Endothelial cell (in vitro differentiated cells): ENCODE measurements at regions not wholly inside any gene's neighbourhood (a gene's known extent, or its start where the extent isn't known, plus 50 kb on each side); places are given as distances from the start of the nearest gene placed in this dataset.

ENCODE experiments used
- DNase-seq: peaks from one replicate; pipeline ENCODE4 v3.0.0; 2021; ENCODE audit warnings: low spot score
- H3K27ac Mint-ChIP-seq: one replicate; pipeline ENCODE4 v1.8.0; 2021; ENCODE audit warnings: mixed read lengths, inconsistent platforms; ENCODE audit not compliant: unreplicated experiment
- H3K27me3 Mint-ChIP-seq: one replicate; pipeline ENCODE4 v1.8.0; 2021; ENCODE audit warnings: mild to moderate bottlenecking, moderate library complexity, mixed read lengths, inconsistent platforms; ENCODE audit not compliant: unreplicated experiment
- H3K36me3 Mint-ChIP-seq: one replicate; pipeline ENCODE4 v1.8.0; 2021; ENCODE audit warnings: mild to moderate bottlenecking, low read depth, mixed read lengths, inconsistent platforms; ENCODE audit not compliant: unreplicated experiment
- H3K4me1 Mint-ChIP-seq: one replicate; pipeline ENCODE4 v1.8.0; 2021; ENCODE audit warnings: mild to moderate bottlenecking, mixed read lengths, inconsistent platforms; ENCODE audit not compliant: unreplicated experiment
- H3K4me3 Mint-ChIP-seq: one replicate; pipeline ENCODE4 v1.8.0; 2021; ENCODE audit warnings: mild to moderate bottlenecking, mixed read lengths, inconsistent platforms; ENCODE audit not compliant: unreplicated experiment
- H3K9me3 Mint-ChIP-seq: one replicate; pipeline ENCODE4 v1.8.0; 2021; ENCODE audit warnings: mixed read lengths, inconsistent platforms; ENCODE audit not compliant: unreplicated experiment
- CTCF ChIP-seq: fragments of 200-600 bp; sonication (generic); IDR thresholded peaks from one replicate; pipeline ENCODE4 v1.5.0; 2021; ENCODE audit warnings: antibody characterized with exemption; ENCODE audit not compliant: unreplicated experiment

GRCh38 chr17:79528592-79529125, 82.2 kb downstream of the RBFOX3 start:
- H3K27me3 Mint-ChIP-seq = peaks cover 4% of the 10 kb centered on the region
- H3K36me3 Mint-ChIP-seq = peaks cover 2% of the 10 kb centered on the region
- no peak for TF ChIP-seq CTCF
- H3K9me3 Mint-ChIP-seq = no peaks in the 10 kb centered on the region
- no peak for DNase-seq
- H3K27ac Mint-ChIP-seq = no peak overlapping the region
- no peak overlapping the region for H3K4me3 Mint-ChIP-seq
- H3K4me1 Mint-ChIP-seq = no peaks in the 10 kb centered on the region

- Mint-ChIP-seq H3K27me3 (peaks cover 4% of the 10 kb centered on the region), H3K4me1 (no peaks in the 10 kb centered on the region), H3K4me3 (no peak overlapping the region), H3K9me3 (no peaks in the 10 kb centered on the region), H3K36me3 (peaks cover 2% of the 10 kb centered on the region), H3K27ac (no peak overlapping the region)
- DNase-seq = no peak
- no peak for TF ChIP-seq CTCF
Observed at GRCh38 chr17:79527306-79527705, 83.5 kb downstream of the RBFOX3 start.

- no peak for DNase-seq
- peaks cover 2% of the 10 kb centered on the region for H3K36me3 Mint-ChIP-seq
- H3K4me3 Mint-ChIP-seq = no peak overlapping the region
- H3K4me1 Mint-ChIP-seq = no peaks in the 10 kb centered on the region
- no peaks in the 10 kb centered on the region for H3K9me3 Mint-ChIP-seq
- H3K27ac Mint-ChIP-seq = no peak overlapping the region
- no peak for TF ChIP-seq CTCF
- peaks cover 4% of the 10 kb centered on the region for H3K27me3 Mint-ChIP-seq
Observed at GRCh38 chr17:79525793-79526677, 84.8 kb downstream of the RBFOX3 start.

- H3K4me3 Mint-ChIP-seq = no peak overlapping the region
- H3K27me3 Mint-ChIP-seq = peaks cover 7% of the 10 kb centered on the region
- peaks cover 2% of the 10 kb centered on the region for H3K36me3 Mint-ChIP-seq
- H3K9me3 Mint-ChIP-seq = no peaks in the 10 kb centered on the region
- H3K27ac Mint-ChIP-seq = no peak overlapping the region
- no peak for DNase-seq
- no peaks in the 10 kb centered on the region for H3K4me1 Mint-ChIP-seq
- TF ChIP-seq CTCF = no peak
Observed at GRCh38 chr17:79524213-79525187, 86.4 kb downstream of the RBFOX3 start.
